ENCODE measurements at regions not wholly inside any gene's neighbourhood (a gene's known extent, or its start where the extent isn't known, plus 50 kb on each side); places are given as distances from the start of the nearest gene placed in this dataset.

- Histone ChIP-seq H3K4me1 (no peaks in the 10 kb centered on the region), H3K9me3 (no peaks in the 10 kb centered on the region), H3K36me3 (no peaks in the 10 kb centered on the region), H3K27ac (no peak overlapping the region), H3K27me3 (no peaks in the 10 kb centered on the region), H3K4me3 (no peak overlapping the region)
- TF ChIP-seq CTCF (IDR thresholded peaks at IDR 0.05) = no peak
- no peak for TF ChIP-seq POLR2A (IDR thresholded peaks at IDR 0.05)
- no peak for DNase-seq
Measured at GRCh38 chr2:65922794-65923193, 490.4 kb upstream of the SPRED2 start.

GRCh38 chr2:65922030-65922429 is 489.6 kb upstream of the SPRED2 start:
- Histone ChIP-seq H3K27me3 (no peaks in the 10 kb centered on the region), H3K27ac (no peak overlapping the region), H3K9me3 (no peaks in the 10 kb centered on the region), H3K4me3 (no peak overlapping the region), H3K36me3 (no peaks in the 10 kb centered on the region), H3K4me1 (no peaks in the 10 kb centered on the region)
- DNase-seq = no peak
- TF ChIP-seq POLR2A (IDR thresholded peaks at IDR 0.05) (no peak), CTCF (IDR thresholded peaks at IDR 0.05) (no peak)

- Histone ChIP-seq H3K27ac (no peak overlapping the region), H3K4me3 (no peak overlapping the region)
- DNase-seq = no peak
Measured at GRCh38 chr2:65921116-65921515, 488.7 kb upstream of the SPRED2 start.

GRCh38 chr2:65920659-65921058 is 488.3 kb upstream of the SPRED2 start:
- Histone ChIP-seq H3K27ac (no peak overlapping the region), H3K27me3 (no peaks in the 10 kb centered on the region), H3K9me3 (no peaks in the 10 kb centered on the region), H3K4me3 (no peak overlapping the region), H3K36me3 (no peaks in the 10 kb centered on the region), H3K4me1 (no peaks in the 10 kb centered on the region)
- no peak for DNase-seq
- TF ChIP-seq POLR2A (IDR thresholded peaks at IDR 0.05) = no peak
- no peak for TF ChIP-seq CTCF (IDR thresholded peaks at IDR 0.05)

More at GRCh38 chr2:65921116-65921515, 488.7 kb upstream of the SPRED2 start:
- H3K9me3 ChIP-seq = no peaks in the 10 kb centered on the region
- H3K27me3 ChIP-seq = no peaks in the 10 kb centered on the region
- TF ChIP-seq CTCF (IDR thresholded peaks at IDR 0.05) (no peak), POLR2A (IDR thresholded peaks at IDR 0.05) (no peak)
- no peaks in the 10 kb centered on the region for H3K4me1 ChIP-seq
- no peaks in the 10 kb centered on the region for H3K36me3 ChIP-seq

- TF ChIP-seq CTCF (IDR thresholded peaks at IDR 0.05) (no peak), POLR2A (IDR thresholded peaks at IDR 0.05) (no peak)
- Histone ChIP-seq H3K27me3 (no peaks in the 10 kb centered on the region), H3K27ac (no peak overlapping the region), H3K9me3 (no peaks in the 10 kb centered on the region), H3K4me3 (no peak overlapping the region), H3K4me1 (no peaks in the 10 kb centered on the region), H3K36me3 (no peaks in the 10 kb centered on the region)
- DNase-seq = no peak
Measured at GRCh38 chr2:65919550-65920188, 487.3 kb upstream of the SPRED2 start.

- no peaks in the 10 kb centered on the region for H3K36me3 ChIP-seq
- TF ChIP-seq CTCF (IDR thresholded peaks at IDR 0.05) (no peak), POLR2A (IDR thresholded peaks at IDR 0.05) (no peak)
- no peaks in the 10 kb centered on the region for H3K9me3 ChIP-seq
- DNase-seq = no peak
- no peak overlapping the region for H3K27ac ChIP-seq
- no peaks in the 10 kb centered on the region for H3K4me1 ChIP-seq
- no peak overlapping the region for H3K4me3 ChIP-seq
- H3K27me3 ChIP-seq = no peaks in the 10 kb centered on the region
Measured at GRCh38 chr2:65918760-65919187, 486.4 kb upstream of the SPRED2 start.

Measured in Peyer's patch (tissue), 4 donors.